HG02973 (cell line): ENCODE measurements at regions not wholly inside any gene's neighbourhood (a gene's known extent, or its start where the extent isn't known, plus 50 kb on each side); places are given as distances from the start of the nearest gene placed in this dataset.
"Not testable (repeated sequence)": the region's sequence is repeated elsewhere in the genome, so short reads cannot be mapped to it uniquely, and the experiment has no call there.

Experiments
- ATAC-seq: cut with Tn5 transposase; IDR thresholded peaks from one replicate; pipeline ENCODE4 v1.9.1; 2021; ENCODE audit warnings: moderate library complexity; ENCODE audit not compliant: unreplicated experiment

DNA sequence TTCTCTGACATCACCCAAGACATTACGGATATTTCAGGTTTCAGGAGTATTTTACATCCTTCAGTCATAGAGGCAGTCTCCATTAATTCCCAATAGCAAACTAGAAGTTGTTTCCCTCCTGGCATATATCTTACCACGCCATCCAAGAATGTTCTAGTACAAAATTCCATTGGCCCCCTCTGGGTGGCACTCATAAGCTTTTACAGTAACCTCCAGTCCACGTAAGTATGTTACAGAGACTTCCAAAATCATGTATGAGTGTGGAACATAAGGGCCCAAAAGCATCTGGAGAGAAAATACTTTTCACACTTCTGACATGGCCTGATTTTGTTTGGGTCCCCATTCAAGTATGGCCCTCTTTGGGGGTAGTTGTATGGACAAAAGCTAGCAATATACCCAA lies 58.1 kb upstream of the DHRS4 start:
- no peak for ATAC-seq

DNA sequence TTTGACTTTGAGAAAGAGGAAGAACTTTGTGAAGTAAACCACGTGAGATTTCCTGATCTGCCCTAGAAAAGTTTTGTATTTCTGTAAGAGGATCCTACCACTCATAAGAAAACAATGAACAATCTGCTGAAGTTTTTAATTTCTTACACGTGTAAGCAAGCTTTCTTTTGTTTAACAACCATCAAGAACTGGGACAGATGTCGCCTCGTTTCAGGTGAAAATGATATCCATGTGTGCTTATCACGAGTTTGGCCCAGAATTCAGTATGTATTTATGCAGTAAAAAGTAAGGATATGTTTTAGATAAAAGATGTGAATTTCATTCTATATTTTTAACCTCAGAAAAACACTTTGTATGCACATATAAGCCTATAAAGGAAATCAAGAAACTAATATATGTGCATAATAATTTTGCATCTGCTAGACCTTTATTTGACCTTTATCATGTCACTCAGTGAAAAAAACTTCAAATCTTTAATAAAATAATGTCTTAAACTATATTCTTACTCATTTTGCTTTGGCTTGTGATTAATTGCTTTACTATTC lies 56.9 kb upstream of the DHRS4 start:
- ATAC-seq: no peak

DNA sequence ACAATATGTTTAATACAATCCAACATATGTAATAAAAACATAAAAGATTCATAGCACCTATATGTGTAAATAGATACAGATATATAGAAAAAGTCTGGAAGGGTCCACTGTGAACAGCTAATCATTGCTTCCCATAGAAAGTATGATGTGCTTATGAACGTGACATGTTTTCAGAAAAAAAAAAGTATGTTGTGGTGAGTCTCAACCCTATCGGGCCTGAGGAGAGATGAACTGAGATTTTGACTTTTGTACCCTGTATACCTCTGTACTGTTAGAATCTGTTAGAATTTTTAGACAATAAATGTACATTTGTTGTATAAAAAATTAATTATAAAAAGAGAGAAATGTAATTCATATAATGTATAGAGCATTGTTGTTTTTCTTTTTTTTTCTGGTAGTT lies 56.3 kb upstream of the DHRS4 start:
- ATAC-seq: not testable (repeated sequence)

- not testable (repeated sequence) for ATAC-seq
These were observed 55.2 kb upstream of the DHRS4 start for GRCh38 chr14:23898359-23898758.

- ATAC-seq: no peak
These were observed 53.8 kb upstream of the DHRS4 start for GRCh38 chr14:23899788-23900187.

GRCh38 chr14:23903442-23903841 lies 50.1 kb upstream of the DHRS4 start:
- no peak for ATAC-seq
